Kidney epithelial cell (primary cell): ENCODE measurements at regions not wholly inside any gene's neighbourhood (a gene's known extent, or its start where the extent isn't known, plus 50 kb on each side); places are given as distances from the start of the nearest gene placed in this dataset.

Experiments
- DNase-seq: peaks from one replicate; pipeline ENCODE4 v3.0.0-alpha.2; 2010; ENCODE audit warnings: low read depth
- H3K27me3 ChIP-seq: 2 replicates; pipeline ENCODE4 v1.6.0; 2011; ENCODE audit warnings: low read length; ENCODE audit not compliant: control insufficient read depth, insufficient read depth
- H3K36me3 ChIP-seq: 2 replicates; pipeline ENCODE4 v1.5.1; 2011; ENCODE audit warnings: low read length; ENCODE audit not compliant: control insufficient read depth, insufficient read depth
- H3K4me3 ChIP-seq: 2 replicates; pipeline ENCODE4 v1.5.1; 2011; ENCODE audit warnings: low read depth, mild to moderate bottlenecking, control low read depth, low read length
- TF ChIP-seq, protein P1 (sequence below): IDR thresholded peaks from 2 replicates; pipeline ENCODE4 v1.5.1; 2011; ENCODE audit warnings: mild to moderate bottlenecking, moderate library complexity, low read length, control low read depth, inconsistent platforms; ENCODE audit not compliant: insufficient read depth, poor library complexity, severe bottlenecking

DNA sequence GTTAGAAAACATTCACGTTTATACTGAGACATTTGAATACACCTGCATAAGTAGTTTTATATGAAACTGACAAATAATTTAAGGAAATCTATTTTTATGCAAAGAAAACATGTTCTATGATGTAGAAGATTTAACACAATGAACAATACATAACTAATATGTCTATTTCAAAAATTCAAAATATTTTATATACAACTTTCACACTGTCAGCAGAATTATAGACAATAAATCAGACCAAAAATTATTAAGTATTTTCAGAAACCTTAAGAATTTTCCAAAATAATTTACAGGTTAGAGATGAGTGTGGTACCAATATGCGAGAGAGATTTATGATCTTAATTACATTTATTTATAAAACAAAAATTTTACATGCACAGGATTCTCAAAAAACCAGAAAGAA lies 1561.0 kb upstream of the ZEB2 start:
- no peak for DNase-seq
- Histone ChIP-seq H3K27me3 (no peaks in the 10 kb centered on the region), H3K36me3 (no peaks in the 10 kb centered on the region), H3K4me3 (no peak overlapping the region)
- TF ChIP-seq, protein P1, sequence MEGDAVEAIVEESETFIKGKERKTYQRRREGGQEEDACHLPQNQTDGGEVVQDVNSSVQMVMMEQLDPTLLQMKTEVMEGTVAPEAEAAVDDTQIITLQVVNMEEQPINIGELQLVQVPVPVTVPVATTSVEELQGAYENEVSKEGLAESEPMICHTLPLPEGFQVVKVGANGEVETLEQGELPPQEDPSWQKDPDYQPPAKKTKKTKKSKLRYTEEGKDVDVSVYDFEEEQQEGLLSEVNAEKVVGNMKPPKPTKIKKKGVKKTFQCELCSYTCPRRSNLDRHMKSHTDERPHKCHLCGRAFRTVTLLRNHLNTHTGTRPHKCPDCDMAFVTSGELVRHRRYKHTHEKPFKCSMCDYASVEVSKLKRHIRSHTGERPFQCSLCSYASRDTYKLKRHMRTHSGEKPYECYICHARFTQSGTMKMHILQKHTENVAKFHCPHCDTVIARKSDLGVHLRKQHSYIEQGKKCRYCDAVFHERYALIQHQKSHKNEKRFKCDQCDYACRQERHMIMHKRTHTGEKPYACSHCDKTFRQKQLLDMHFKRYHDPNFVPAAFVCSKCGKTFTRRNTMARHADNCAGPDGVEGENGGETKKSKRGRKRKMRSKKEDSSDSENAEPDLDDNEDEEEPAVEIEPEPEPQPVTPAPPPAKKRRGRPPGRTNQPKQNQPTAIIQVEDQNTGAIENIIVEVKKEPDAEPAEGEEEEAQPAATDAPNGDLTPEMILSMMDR = no peak

DNA sequence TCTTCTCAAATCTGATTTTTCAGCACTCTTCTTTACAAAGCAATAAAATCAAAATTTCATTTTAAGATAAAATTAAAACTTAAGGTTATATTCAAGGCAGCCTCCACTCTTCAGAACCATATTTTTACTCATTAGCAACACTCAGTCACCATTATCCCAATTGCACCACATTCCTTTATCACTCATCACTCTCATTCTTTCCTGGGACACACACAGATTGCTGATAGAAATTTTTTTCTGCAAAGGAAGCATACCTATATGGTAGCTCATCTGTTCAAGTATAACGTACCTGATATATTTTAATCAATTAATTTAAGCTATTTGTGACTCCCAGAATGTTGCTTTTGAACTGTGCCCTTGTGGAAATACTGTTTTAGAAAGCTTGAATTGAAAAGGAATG lies 1559.3 kb upstream of the ZEB2 start:
- DNase-seq = no peak
- TF ChIP-seq, protein P1 = no peak
- Histone ChIP-seq H3K36me3 (no peaks in the 10 kb centered on the region), H3K27me3 (no peaks in the 10 kb centered on the region), H3K4me3 (no peak overlapping the region)

DNA sequence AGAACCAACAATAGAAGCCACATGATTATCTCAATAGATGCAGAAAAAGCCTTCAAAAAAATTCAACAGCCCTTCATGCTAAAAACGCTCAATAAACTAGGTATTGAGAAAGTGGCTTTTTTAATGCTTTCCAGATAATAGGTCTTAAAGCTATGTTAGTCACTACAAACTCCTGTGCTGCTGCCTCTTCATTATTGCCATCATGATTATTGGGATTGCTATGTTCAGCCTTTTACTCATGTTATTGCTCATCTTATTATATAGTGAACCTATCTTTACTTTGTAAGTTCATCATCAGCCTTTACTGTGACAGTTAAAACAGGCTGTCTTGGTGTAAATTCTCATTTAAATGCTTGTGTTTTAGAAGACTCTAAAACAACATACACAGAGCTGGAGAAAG lies 1557.2 kb upstream of the ZEB2 start:
- no peak overlapping the region for H3K4me3 ChIP-seq
- TF ChIP-seq, protein P1 = no peak
- no peak for DNase-seq
- H3K36me3 ChIP-seq = no peaks in the 10 kb centered on the region
- no peaks in the 10 kb centered on the region for H3K27me3 ChIP-seq

DNA sequence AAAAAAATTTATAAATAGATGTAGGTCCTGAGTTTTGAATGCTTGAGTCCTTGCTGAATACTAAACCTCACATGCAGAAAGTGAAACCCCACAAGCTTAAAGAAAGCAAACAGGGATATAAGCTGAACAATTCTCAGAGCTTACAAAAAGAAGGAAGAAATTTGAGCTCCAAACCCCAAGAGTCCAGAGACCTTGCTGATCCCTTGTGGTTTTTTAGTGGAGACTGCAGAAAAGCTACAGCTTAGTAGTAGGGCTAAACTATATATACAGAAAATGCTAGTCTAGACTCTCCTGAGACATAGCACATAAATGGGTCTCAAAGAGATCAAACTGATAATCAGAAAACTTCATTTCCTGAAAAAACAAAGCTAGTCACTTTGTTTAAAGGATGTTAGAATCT lies 1548.1 kb upstream of the ZEB2 start:
- no peaks in the 10 kb centered on the region for H3K36me3 ChIP-seq
- no peak overlapping the region for H3K4me3 ChIP-seq
- no peaks in the 10 kb centered on the region for H3K27me3 ChIP-seq
- DNase-seq = no peak
- TF ChIP-seq, protein P1 = no peak

DNA sequence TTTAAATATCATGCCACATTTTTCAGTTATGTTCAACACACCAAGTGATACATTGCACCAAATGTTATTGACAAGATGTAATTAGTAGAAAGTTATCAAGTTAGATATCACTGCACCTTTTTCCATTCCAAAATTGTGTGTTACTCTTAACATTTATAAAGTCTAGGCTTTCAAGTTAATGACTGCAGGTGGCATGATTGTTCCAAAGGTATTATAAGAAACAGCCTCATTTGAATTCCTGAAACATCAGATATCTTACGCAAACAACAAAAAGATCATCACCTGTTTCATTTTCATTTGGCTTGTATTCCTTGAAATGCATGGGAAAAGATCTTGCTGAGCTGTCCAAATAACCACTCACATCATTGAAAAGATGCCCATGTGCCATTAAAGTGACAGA lies 1528.2 kb upstream of the ZEB2 start:
- TF ChIP-seq, protein P1 = no peak
- H3K27me3 ChIP-seq = no peaks in the 10 kb centered on the region
- no peaks in the 10 kb centered on the region for H3K36me3 ChIP-seq
- no peak overlapping the region for H3K4me3 ChIP-seq
- no peak for DNase-seq

DNA sequence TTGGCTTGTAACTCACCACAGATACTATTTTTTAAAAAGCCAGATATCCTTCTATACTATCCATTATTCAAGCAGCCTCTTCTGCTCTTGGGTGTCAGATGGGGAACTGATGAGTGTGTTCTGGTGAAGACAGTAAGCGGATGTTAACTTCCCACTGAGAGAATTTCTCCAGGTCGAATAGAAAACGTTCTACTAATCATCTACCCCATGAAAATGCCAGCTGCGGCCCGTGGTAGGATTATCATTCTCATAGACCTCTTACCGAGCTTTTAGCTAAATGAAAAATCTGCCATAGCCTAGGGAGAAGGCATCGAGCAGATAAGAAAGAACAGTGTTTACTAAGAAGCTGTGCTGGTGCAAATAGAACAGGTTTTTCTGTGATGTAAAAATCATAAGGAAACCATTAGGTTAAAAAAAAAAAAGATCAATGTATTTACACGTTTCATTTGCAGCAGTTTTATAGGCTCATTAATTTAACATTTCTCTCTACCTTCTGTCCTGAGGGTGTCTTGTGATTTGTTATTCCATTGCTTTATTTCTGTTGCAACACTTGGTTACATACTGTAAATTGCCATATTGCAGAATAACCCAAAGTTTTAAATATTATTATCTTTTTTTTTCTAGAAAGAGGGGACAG lies 1521.5 kb upstream of the ZEB2 start:
- no peak for DNase-seq
- Histone ChIP-seq H3K36me3 (no peaks in the 10 kb centered on the region), H3K27me3 (no peaks in the 10 kb centered on the region), H3K4me3 (no peak overlapping the region)
- TF ChIP-seq, protein P1 = no peak
